Caco-2 (cell line): ENCODE measurements at regions not wholly inside any gene's neighbourhood (a gene's known extent, or its start where the extent isn't known, plus 50 kb on each side); places are given as distances from the start of the nearest gene placed in this dataset.
"Not testable (repeated sequence)": the region's sequence is repeated elsewhere in the genome, so short reads cannot be mapped to it uniquely, and the experiment has no call there.

Experiments used
- BruUV-seq: library from RNA; stranded (reverse); fragments of 400-500 nt; replicated peaks from 2 replicates; lab custom pipeline; 2021; lab: Mats Ljungman, UMichigan
- CTCF ChIA-PET: fragments of 300-600 bp; sonication (Branson Sonifier 250); formaldehyde crosslinking; loops from one replicate; lab custom pipeline; 2022; ENCODE audit warnings: antibody characterized with exemption; lab: Charles Lee
- POLR2A ChIA-PET: fragments of 300-600 bp; sonication (Branson Sonifier 250); formaldehyde crosslinking; loops from one replicate; lab custom pipeline; 2022; ENCODE audit warnings: antibody characterized with exemption; lab: Charles Lee
- DNase-seq, 2 experiments: peaks; one replicate each; pipeline versions ENCODE4 v3.0.0 to v3.0.0-alpha.2; 2020 to 2022
- H3K27me3 ChIP-seq: replicated peaks from 2 replicates; pipeline ENCODE4 v1.6.0; 2011; ENCODE audit warnings: low read length; ENCODE audit not compliant: control insufficient read depth, insufficient read depth
- H3K36me3 ChIP-seq: 2 replicates; pipeline ENCODE4 v1.5.1; 2011; ENCODE audit warnings: low read length; ENCODE audit not compliant: control insufficient read depth, insufficient read depth
- H3K4me1 ChIP-seq: fragments of 250-450 bp; sonication (Bioruptor Pico); 2 replicates; pipeline ENCODE4 v1.5.1; 2020; ENCODE audit warnings: mild to moderate bottlenecking
- H3K4me3 ChIP-seq: 2 replicates; pipeline ENCODE4 v1.5.1; 2011; ENCODE audit warnings: low read depth, mild to moderate bottlenecking, control low read depth, low read length
- H3K9me3 ChIP-seq: fragments of 250-450 bp; sonication (Bioruptor Pico); 2 replicates; pipeline ENCODE4 v1.5.1; 2020; ENCODE audit warnings: mild to moderate bottlenecking, moderate library complexity
- H3K27ac Mint-ChIP-seq: one replicate; pipeline ENCODE4 v1.8.0; 2022; ENCODE audit warnings: mixed read lengths; ENCODE audit not compliant: unreplicated experiment
- H3K27me3 Mint-ChIP-seq: one replicate; pipeline ENCODE4 v1.8.0; 2022; ENCODE audit warnings: mixed read lengths; ENCODE audit not compliant: insufficient read depth, unreplicated experiment
- H3K36me3 Mint-ChIP-seq: one replicate; pipeline ENCODE4 v1.8.0; 2022; ENCODE audit warnings: mild to moderate bottlenecking, mixed read lengths; ENCODE audit not compliant: insufficient read depth, unreplicated experiment
- H3K4me1 Mint-ChIP-seq: one replicate; pipeline ENCODE4 v1.8.0; 2022; ENCODE audit warnings: low read depth, mixed read lengths; ENCODE audit not compliant: unreplicated experiment
- H3K4me3 Mint-ChIP-seq: one replicate; pipeline ENCODE4 v1.8.0; 2022; ENCODE audit warnings: mild to moderate bottlenecking, moderate library complexity, mixed read lengths; ENCODE audit not compliant: unreplicated experiment
- H3K9me3 Mint-ChIP-seq: one replicate; pipeline ENCODE4 v1.8.0; 2022; ENCODE audit warnings: mixed read lengths; ENCODE audit not compliant: unreplicated experiment
- CTCF ChIP-seq, 2 experiments: fragments of 200-600 bp in 1 of 2; IDR thresholded peaks; 1 replicate in 1 of 2; 2 replicates in 1 of 2; pipeline versions ENCODE4 v1.5.1 to v1.8.0; 2011 to 2022; ENCODE audit warnings: antibody characterized with exemption in 1 of 2, control low read depth in 1 of 2, inconsistent platforms in 1 of 2, low read depth in 1 of 2, low read length in 1 of 2, mild to moderate bottlenecking in 1 of 2, moderate library complexity in 1 of 2; ENCODE audit not compliant: insufficient read depth in 1 of 2, severe bottlenecking in 1 of 2, unreplicated experiment in 1 of 2
- intact Hi-C: fragments of 100-400 bp; cut with micrococcal nuclease; formaldehyde crosslinking; loops from one replicate; pipeline ENCODE4 v1.10.0; 2022; ENCODE audit not compliant: unreplicated experiment

GRCh38 chr3:164018500-164018899 is 1059.8 kb downstream of the SI start:
- Histone ChIP-seq H3K36me3 (no peaks in the 10 kb centered on the region), H3K4me1 (no peaks in the 10 kb centered on the region), H3K4me3 (no peak overlapping the region), H3K9me3 (no peaks in the 10 kb centered on the region), H3K27me3 (no peaks in the 10 kb centered on the region)
- TF ChIP-seq CTCF (IDR thresholded peaks at IDR 0.05; ENCODE audit: insufficient read depth in 1 of 2, low read depth in 1 of 2, low read length in 1 of 2, severe bottlenecking in 1 of 2, unreplicated experiment in 1 of 2): no peak
- Mint-ChIP-seq H3K9me3 (no peaks in the 10 kb centered on the region), H3K27ac (no peak overlapping the region), H3K4me1 (no peaks in the 10 kb centered on the region), H3K36me3 (no peaks in the 10 kb centered on the region), H3K27me3 (no peaks in the 10 kb centered on the region), H3K4me3 (no peak overlapping the region)
- DNase-seq: no peak
- BruUV-seq: no TSS peak
- ChIA-PET POLR2A (no interaction called here), CTCF (no interaction called here)
- intact Hi-C loops: no loop called here

DNA sequence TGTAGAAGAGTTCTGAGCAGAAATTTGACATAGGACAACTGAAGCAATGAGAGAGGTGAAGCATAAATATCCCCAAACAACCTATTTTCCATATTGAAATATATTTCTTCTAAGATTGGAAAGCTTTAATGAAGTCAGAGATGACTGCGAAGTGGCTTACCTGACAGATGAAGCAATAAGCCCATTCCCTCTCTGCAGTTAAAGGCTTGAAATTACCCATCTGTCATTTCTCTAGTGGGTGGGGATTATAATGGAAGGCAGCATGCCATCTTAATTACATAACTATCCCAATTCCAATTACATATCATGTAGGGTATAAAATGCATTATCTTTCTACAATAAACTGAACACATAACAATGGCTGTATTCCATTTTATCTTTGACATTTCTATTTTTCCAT is 1070.5 kb downstream of the SI start:
- no peaks in the 10 kb centered on the region for H3K4me1 ChIP-seq
- ChIA-PET POLR2A (no interaction called here), CTCF (no interaction called here)
- H3K4me3 ChIP-seq: no peak overlapping the region
- no peak for DNase-seq
- Mint-ChIP-seq H3K4me3 (no peak overlapping the region), H3K27me3 (no peaks in the 10 kb centered on the region), H3K36me3 (no peaks in the 10 kb centered on the region), H3K9me3 (no peaks in the 10 kb centered on the region), H3K27ac (no peak overlapping the region), H3K4me1 (no peaks in the 10 kb centered on the region)
- no TSS peak for BruUV-seq
- no peaks in the 10 kb centered on the region for H3K27me3 ChIP-seq
- no peaks in the 10 kb centered on the region for H3K9me3 ChIP-seq
- intact Hi-C loops: no loop called here
- TF ChIP-seq CTCF (IDR thresholded peaks at IDR 0.05; ENCODE audit: insufficient read depth in 1 of 2, low read depth in 1 of 2, low read length in 1 of 2, severe bottlenecking in 1 of 2, unreplicated experiment in 1 of 2): no peak
- H3K36me3 ChIP-seq: no peaks in the 10 kb centered on the region

DNA sequence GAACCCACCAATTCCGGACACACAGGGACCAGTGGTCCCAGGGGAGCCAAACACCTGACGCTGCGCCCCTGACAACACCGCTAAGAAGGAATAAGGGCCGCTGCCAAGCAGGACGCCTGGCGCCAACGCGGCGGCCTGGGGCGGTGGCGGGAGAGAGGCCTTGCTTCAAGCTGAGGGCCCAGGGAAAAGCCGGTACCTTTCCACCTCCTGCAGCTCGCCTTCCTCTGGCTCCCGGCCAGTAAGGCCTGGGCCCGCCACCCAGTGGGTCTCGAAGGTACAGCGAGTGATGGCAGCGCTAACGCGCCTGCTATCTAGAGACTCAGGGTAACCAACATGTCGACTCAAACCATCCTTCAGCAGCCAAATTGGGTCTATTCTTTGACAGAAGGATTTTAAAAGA is 1074.1 kb downstream of the SI start:
- H3K27ac Mint-ChIP-seq: no peak overlapping the region
- no peaks in the 10 kb centered on the region for H3K36me3 Mint-ChIP-seq
- CTCF ChIA-PET: no interaction called here
- no peak overlapping the region for H3K4me3 ChIP-seq
- no peaks in the 10 kb centered on the region for H3K36me3 ChIP-seq
- H3K9me3 ChIP-seq: no peaks in the 10 kb centered on the region
- H3K4me1 Mint-ChIP-seq: no peaks in the 10 kb centered on the region
- intact Hi-C loops: no loop called here
- peak in 1 of 2 experiments; percentile 12 for DNase-seq
- H3K4me1 ChIP-seq: no peaks in the 10 kb centered on the region
- no peak overlapping the region for H3K4me3 Mint-ChIP-seq
- no TSS peak for BruUV-seq
- no peaks in the 10 kb centered on the region for H3K27me3 Mint-ChIP-seq
- no peaks in the 10 kb centered on the region for H3K9me3 Mint-ChIP-seq
- H3K27me3 ChIP-seq: no peaks in the 10 kb centered on the region
- POLR2A ChIA-PET: no interaction called here
- no peak for TF ChIP-seq CTCF (IDR thresholded peaks at IDR 0.05; ENCODE audit: insufficient read depth in 1 of 2, low read depth in 1 of 2, low read length in 1 of 2, severe bottlenecking in 1 of 2, unreplicated experiment in 1 of 2)

GRCh38 chr3:164003016-164003415 is 1075.3 kb downstream of the SI start:
- H3K36me3 ChIP-seq, H3K36me3 Mint-ChIP-seq, H3K27me3 Mint-ChIP-seq, DNase-seq, H3K9me3 Mint-ChIP-seq, H3K27ac Mint-ChIP-seq, CTCF ChIA-PET, POLR2A ChIA-PET, H3K4me1 ChIP-seq, H3K4me3 ChIP-seq, H3K9me3 ChIP-seq, BruUV-seq, H3K4me3 Mint-ChIP-seq, intact Hi-C loops, H3K27me3 ChIP-seq, H3K4me1 Mint-ChIP-seq: not testable (repeated sequence)
